Lower lobe of right lung (tissue), 2 donors: ENCODE measurements at regions not wholly inside any gene's neighbourhood (a gene's known extent, or its start where the extent isn't known, plus 50 kb on each side); places are given as distances from the start of the nearest gene placed in this dataset.

Experiments
- ATAC-seq, 2 donors: fragments of 200-7000 bp; cut with Tn5 transposase; one replicate each; pipeline ENCODE4 v1.9.1; 2020 to 2022; ENCODE audit warnings: mild to moderate bottlenecking in 2 of 2, moderate library complexity in 2 of 2
- DNase-seq: peaks from one replicate; pipeline ENCODE4 v3.0.0-alpha.2; 2020
- H3K27ac ChIP-seq: fragments of 200-600 bp; one replicate; pipeline ENCODE4 v1.8.0; 2022
- H3K27me3 ChIP-seq: fragments of 200-600 bp; one replicate; pipeline ENCODE4 v1.8.0; 2022; ENCODE audit warnings: low read depth
- H3K36me3 ChIP-seq: fragments of 200-600 bp; one replicate; pipeline ENCODE4 v1.8.0; 2022; ENCODE audit warnings: mild to moderate bottlenecking
- H3K4me1 ChIP-seq: fragments of 200-600 bp; one replicate; pipeline ENCODE4 v1.8.0; 2022
- H3K4me3 ChIP-seq: fragments of 200-600 bp; one replicate; pipeline ENCODE4 v1.8.0; 2022; ENCODE audit warnings: mild to moderate bottlenecking
- H3K9me3 ChIP-seq: fragments of 200-600 bp; one replicate; pipeline ENCODE4 v1.8.0; 2022
- intact Hi-C: fragments of 100-400 bp; cut with DNase I; formaldehyde crosslinking; loops from one replicate; pipeline ENCODE4 v1.11.0; 2022
- TF ChIP-seq, protein P1 (sequence below): fragments of 200-600 bp; IDR thresholded peaks from one replicate; pipeline ENCODE4 v1.8.0; 2022; ENCODE audit warnings: antibody characterized with exemption, mild to moderate bottlenecking
- donor health status: DM: no; HTN: yes; CAD: no; lungs with severe emphysema.

DNA sequence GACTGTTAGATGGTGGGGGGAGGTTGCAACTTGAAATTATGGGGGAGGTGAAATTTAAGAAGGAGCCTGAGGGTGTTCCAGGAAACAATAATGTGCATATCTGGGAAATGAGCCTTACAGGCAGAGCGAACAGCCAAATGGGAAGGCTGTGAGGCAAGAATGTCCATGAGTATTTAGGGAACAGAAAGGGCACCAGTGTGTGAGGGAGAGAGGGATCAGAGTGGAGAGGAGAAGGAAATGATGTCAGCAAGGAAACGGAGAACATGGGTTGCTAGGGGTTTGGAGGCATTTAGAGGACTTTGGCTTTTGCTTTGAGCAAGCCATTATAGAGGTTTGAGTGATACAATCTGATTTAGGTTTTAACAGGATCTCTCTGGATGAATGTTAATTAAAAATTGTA lies 285.4 kb downstream of the TLE4 start:
- Histone ChIP-seq H3K9me3 (no peaks in the 10 kb centered on the region), H3K4me1 (no peaks in the 10 kb centered on the region), H3K4me3 (no peak overlapping the region), H3K27ac (no peak overlapping the region), H3K27me3 (no peaks in the 10 kb centered on the region), H3K36me3 (no peaks in the 10 kb centered on the region)
- ATAC-seq (no peak), DNase-seq (no peak)
- TF ChIP-seq, protein P1, sequence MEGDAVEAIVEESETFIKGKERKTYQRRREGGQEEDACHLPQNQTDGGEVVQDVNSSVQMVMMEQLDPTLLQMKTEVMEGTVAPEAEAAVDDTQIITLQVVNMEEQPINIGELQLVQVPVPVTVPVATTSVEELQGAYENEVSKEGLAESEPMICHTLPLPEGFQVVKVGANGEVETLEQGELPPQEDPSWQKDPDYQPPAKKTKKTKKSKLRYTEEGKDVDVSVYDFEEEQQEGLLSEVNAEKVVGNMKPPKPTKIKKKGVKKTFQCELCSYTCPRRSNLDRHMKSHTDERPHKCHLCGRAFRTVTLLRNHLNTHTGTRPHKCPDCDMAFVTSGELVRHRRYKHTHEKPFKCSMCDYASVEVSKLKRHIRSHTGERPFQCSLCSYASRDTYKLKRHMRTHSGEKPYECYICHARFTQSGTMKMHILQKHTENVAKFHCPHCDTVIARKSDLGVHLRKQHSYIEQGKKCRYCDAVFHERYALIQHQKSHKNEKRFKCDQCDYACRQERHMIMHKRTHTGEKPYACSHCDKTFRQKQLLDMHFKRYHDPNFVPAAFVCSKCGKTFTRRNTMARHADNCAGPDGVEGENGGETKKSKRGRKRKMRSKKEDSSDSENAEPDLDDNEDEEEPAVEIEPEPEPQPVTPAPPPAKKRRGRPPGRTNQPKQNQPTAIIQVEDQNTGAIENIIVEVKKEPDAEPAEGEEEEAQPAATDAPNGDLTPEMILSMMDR: no peak
- intact Hi-C loops: no loop called here

DNA sequence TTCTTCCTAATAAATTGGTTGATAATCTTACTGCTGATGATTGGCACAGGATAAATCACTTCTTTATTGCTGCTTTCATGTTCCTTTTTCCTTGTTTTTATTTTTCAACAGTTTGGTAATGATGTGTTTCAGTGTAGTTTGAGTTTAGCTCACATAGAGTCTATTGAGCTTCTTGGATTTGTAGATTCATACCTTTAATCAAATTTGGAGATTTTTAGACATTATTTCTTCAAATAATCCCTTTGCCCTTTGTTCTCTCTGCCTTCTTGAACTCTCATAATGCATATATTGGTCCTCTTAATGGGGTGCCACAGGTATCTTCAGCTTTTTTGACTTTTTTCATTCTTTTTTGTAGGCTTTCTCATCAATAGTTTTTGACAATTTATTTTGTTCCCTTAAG lies 275.3 kb downstream of the TLE4 start:
- intact Hi-C loops: no loop called here
- Histone ChIP-seq H3K27me3 (no peaks in the 10 kb centered on the region), H3K27ac (no peak overlapping the region)

DNA sequence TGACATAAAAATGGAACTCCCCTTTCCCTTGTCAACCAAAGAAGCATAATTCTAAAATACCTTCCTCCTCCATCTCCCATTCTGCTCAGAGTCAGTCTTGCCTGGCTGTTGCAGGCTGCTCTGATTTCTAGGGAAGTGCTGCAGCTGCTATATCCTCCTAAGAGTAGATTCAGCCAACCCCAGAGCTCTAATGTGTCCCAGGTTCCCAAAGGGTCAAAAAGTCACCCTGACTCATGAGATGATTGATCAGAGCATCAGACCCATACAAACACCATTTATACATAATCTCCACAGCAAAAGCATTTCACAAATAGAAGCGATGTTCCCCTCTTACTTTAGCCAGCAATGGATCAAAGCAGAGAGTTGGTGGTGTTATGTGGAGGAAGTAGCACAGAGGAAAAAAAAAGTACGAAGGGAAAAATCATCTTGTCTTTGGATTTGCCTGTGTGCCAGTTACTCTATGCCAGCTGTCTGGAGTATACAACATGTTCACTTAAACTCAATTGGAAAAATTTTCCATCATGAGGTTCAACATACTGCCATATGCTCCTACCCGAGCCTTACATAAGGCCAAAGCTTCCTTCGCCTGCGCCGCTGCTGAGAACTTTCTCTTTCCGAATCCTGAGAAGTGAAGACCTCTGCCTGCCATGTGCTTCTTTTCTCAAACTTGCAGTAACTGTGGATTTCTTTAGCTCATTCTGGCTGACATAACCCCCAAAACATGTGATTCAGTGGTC lies 258.0 kb downstream of the TLE4 start:
- Histone ChIP-seq H3K4me3 (no peak overlapping the region), H3K9me3 (no peaks in the 10 kb centered on the region), H3K36me3 (no peaks in the 10 kb centered on the region), H3K27me3 (no peaks in the 10 kb centered on the region), H3K4me1 (no peaks in the 10 kb centered on the region), H3K27ac (no peak overlapping the region)
- intact Hi-C loops: no loop called here
- ATAC-seq (no peak), DNase-seq (no peak)
- TF ChIP-seq, protein P1: no peak

More for the DNA sequence above, 275.3 kb downstream of the TLE4 start:
- ATAC-seq (no peak), DNase-seq (no peak)
- Histone ChIP-seq H3K36me3 (no peaks in the 10 kb centered on the region), H3K4me3 (no peak overlapping the region), H3K9me3 (peaks cover 17% of the 10 kb centered on the region), H3K4me1 (no peaks in the 10 kb centered on the region)
- TF ChIP-seq, protein P1: no peak

DNA sequence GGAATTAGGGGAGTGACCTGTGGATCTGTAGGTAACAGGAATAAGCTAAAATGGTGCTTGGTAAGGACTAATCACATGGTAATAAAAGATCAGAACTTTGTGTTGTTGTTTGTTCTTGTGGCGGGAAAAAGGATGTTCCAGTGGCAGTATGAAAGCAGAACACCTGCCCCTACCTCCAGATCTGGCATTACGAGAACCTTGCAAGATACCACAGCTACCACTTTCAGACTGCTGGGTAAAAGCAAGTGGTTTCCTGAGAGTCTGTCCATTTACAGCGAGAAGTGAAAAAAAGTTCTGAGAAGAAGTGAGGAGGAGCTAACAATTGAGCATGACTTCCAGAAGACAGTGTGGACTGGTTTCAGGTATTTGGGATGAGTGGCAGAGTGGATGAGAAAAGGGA lies 252.5 kb downstream of the TLE4 start:
- DNase-seq (no peak), ATAC-seq (no peak)
- Histone ChIP-seq H3K4me1 (no peaks in the 10 kb centered on the region), H3K9me3 (no peaks in the 10 kb centered on the region), H3K27me3 (no peaks in the 10 kb centered on the region), H3K4me3 (no peak overlapping the region), H3K27ac (no peak overlapping the region), H3K36me3 (no peaks in the 10 kb centered on the region)
- TF ChIP-seq, protein P1: no peak
- intact Hi-C loops: no loop called here

DNA sequence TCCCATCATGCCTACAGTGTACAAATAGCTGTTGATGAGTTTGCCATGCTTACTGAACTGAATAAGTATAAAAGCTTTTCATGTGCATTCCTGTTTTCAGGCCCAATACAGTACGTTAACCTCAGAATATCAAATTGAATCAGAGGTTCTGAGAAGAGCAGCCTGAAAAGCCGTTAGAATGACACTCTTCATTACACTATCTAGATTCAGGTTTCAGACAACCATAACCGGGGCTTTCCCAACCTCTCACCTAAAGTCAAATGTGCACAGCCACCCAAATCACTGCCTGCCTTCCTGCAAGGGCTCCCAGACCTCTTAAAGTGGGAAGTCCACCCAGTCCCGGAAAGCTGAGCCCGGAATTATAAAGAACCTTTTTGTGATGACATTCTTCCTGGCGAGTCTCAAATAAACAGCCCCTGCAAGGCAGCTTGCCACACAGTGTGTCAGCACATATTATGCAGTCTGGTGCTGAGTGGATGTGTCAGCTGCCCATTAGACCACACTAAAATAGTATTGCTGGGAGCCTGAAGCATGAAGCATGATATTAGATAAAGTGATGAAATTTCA lies 245.8 kb downstream of the TLE4 start:
- no peak overlapping the region for H3K4me3 ChIP-seq
- no peaks in the 10 kb centered on the region for H3K9me3 ChIP-seq
- intact Hi-C loops: no loop called here
- no peak for ATAC-seq
- no peak for DNase-seq
- TF ChIP-seq, protein P1: no peak
- H3K4me1 ChIP-seq: no peaks in the 10 kb centered on the region
- H3K36me3 ChIP-seq: no peaks in the 10 kb centered on the region
- no peak overlapping the region for H3K27ac ChIP-seq
- H3K27me3 ChIP-seq: no peaks in the 10 kb centered on the region
